ENCODE measurements at regions not wholly inside any gene's neighbourhood (a gene's known extent, or its start where the extent isn't known, plus 50 kb on each side); places are given as distances from the start of the nearest gene placed in this dataset.

- Histone ChIP-seq H3K27ac (ENCODE audit: low read depth, low read length, poor library complexity, severe bottlenecking) (no peak overlapping the region), H3K4me1 (ENCODE audit: insufficient read depth, low read length, poor library complexity, severe bottlenecking) (no peaks in the 10 kb centered on the region), H3K4me3 (ENCODE audit: low read depth, low read length, poor library complexity, severe bottlenecking) (no peak overlapping the region), H3K36me3 (ENCODE audit: insufficient read depth, low read length, poor library complexity, severe bottlenecking) (no peaks in the 10 kb centered on the region), H3K9me3 (ENCODE audit: low read depth, low read length, poor library complexity, severe bottlenecking) (no peaks in the 10 kb centered on the region), H3K27me3 (replicated peaks; ENCODE audit: insufficient read depth, low read depth, low read length, poor library complexity) (no peaks in the 10 kb centered on the region)
- BruUV-seq (replicated peaks), result no TSS peak
- TF ChIP-seq EZH2 (IDR thresholded peaks at IDR 0.05; ENCODE audit: borderline replicate concordance, low read depth, low read length, poor library complexity, severe bottlenecking), result no peak
- no peak for TF ChIP-seq CTCF (conservative IDR thresholded peaks at IDR 0.05; ENCODE audit: low read depth, low read length)
- POLR2A ChIA-PET (ENCODE audit: low non-redundant PET), result no interaction called here
- no peak for DNase-seq (ENCODE audit: low spot score)
- intact Hi-C loops (cut with micrococcal nuclease; ENCODE audit: unreplicated experiment), result no loop called here
- CTCF ChIA-PET, result no interaction called here
These were observed 864.4 kb upstream of the KCND2 start for GRCh38 chr7:119408596-119408995.

DNA sequence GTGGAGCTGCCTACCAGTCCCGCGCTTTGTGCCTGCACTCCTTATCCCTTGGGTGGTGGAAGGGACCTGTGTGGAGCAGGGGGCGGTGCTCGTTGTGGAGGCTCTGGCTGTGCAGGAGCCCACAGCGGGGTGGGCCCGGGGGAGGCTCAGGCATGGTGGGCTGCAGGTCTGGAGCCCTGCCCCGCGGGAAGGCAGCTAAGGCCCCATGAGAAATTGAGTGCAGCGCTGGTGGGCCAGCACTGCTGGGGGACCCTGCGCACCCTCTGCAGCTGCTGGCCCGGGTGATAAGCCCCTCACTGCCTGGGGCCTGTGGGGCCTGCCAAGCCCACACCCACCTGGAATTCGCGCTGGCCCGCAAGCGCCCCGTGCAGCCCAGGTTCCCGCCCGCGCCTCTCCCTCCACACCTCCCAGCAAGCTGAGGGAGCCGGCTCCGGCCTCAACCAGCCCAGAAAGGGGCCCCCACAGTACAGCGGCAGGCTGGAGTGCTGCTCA lies 859.6 kb upstream of the KCND2 start:
- Histone ChIP-seq H3K9me3 (ENCODE audit: low read depth, low read length, poor library complexity, severe bottlenecking) (no peaks in the 10 kb centered on the region), H3K36me3 (ENCODE audit: insufficient read depth, low read length, poor library complexity, severe bottlenecking) (no peaks in the 10 kb centered on the region), H3K27me3 (replicated peaks; ENCODE audit: insufficient read depth, low read depth, low read length, poor library complexity) (no peaks in the 10 kb centered on the region), H3K4me1 (ENCODE audit: insufficient read depth, low read length, poor library complexity, severe bottlenecking) (no peaks in the 10 kb centered on the region), H3K27ac (ENCODE audit: low read depth, low read length, poor library complexity, severe bottlenecking) (no peak overlapping the region), H3K4me3 (ENCODE audit: low read depth, low read length, poor library complexity, severe bottlenecking) (no peak overlapping the region)
- ChIA-PET CTCF (no interaction called here), POLR2A (ENCODE audit: low non-redundant PET) (no interaction called here)
- no peak for DNase-seq (ENCODE audit: low spot score)
- BruUV-seq (replicated peaks), result no TSS peak
- TF ChIP-seq EZH2 (IDR thresholded peaks at IDR 0.05; ENCODE audit: borderline replicate concordance, low read depth, low read length, poor library complexity, severe bottlenecking), result no peak
- no peak for TF ChIP-seq CTCF (conservative IDR thresholded peaks at IDR 0.05; ENCODE audit: low read depth, low read length)
- intact Hi-C loops (cut with micrococcal nuclease; ENCODE audit: unreplicated experiment), result no loop called here

- H3K36me3 ChIP-seq (ENCODE audit: insufficient read depth, low read length, poor library complexity, severe bottlenecking), result no peaks in the 10 kb centered on the region
- ChIA-PET CTCF (no interaction called here), POLR2A (ENCODE audit: low non-redundant PET) (no interaction called here)
- H3K27ac ChIP-seq (ENCODE audit: low read depth, low read length, poor library complexity, severe bottlenecking), result no peak overlapping the region
- TF ChIP-seq EZH2 (IDR thresholded peaks at IDR 0.05; ENCODE audit: borderline replicate concordance, low read depth, low read length, poor library complexity, severe bottlenecking), result no peak
- no peak for TF ChIP-seq CTCF (conservative IDR thresholded peaks at IDR 0.05; ENCODE audit: low read depth, low read length)
- intact Hi-C loops (cut with micrococcal nuclease; ENCODE audit: unreplicated experiment), result no loop called here
- H3K4me1 ChIP-seq (ENCODE audit: insufficient read depth, low read length, poor library complexity, severe bottlenecking), result no peaks in the 10 kb centered on the region
- H3K27me3 ChIP-seq (replicated peaks; ENCODE audit: insufficient read depth, low read depth, low read length, poor library complexity), result no peaks in the 10 kb centered on the region
- BruUV-seq (replicated peaks), result no TSS peak
- no peak overlapping the region for H3K4me3 ChIP-seq (ENCODE audit: low read depth, low read length, poor library complexity, severe bottlenecking)
- no peak for DNase-seq (ENCODE audit: low spot score)
- no peaks in the 10 kb centered on the region for H3K9me3 ChIP-seq (ENCODE audit: low read depth, low read length, poor library complexity, severe bottlenecking)
These were observed 857.3 kb upstream of the KCND2 start for GRCh38 chr7:119415682-119416081.

Data from A673 (cell line).